Erythroblast (primary cell): ENCODE measurements at regions not wholly inside any gene's neighbourhood (a gene's known extent, or its start where the extent isn't known, plus 50 kb on each side); places are given as distances from the start of the nearest gene placed in this dataset.
"Not testable (repeated sequence)": the region's sequence is repeated elsewhere in the genome, so short reads cannot be mapped to it uniquely, and the experiment has no call there.

ENCODE experiments used
- DNase-seq, 2 experiments: peaks; one replicate each; lab custom pipeline; 2025; lab: John Stamatoyannopoulos, UW
- GATA1 ChIP-seq: IDR thresholded peaks from 2 replicates; pipeline ENCODE4 v1.6.1; 2011; ENCODE audit warnings: low read depth, mild to moderate bottlenecking, control low read depth, low read length, moderate library complexity
- POLR2A ChIP-seq: IDR thresholded peaks from 2 replicates; pipeline ENCODE4 v1.6.1; 2011; ENCODE audit warnings: mild to moderate bottlenecking, low read length

- no peak for DNase-seq
- no peak for TF ChIP-seq GATA1
- no peak for TF ChIP-seq POLR2A
Measured at GRCh38 chr16:17001471-17001870, 469.3 kb downstream of the XYLT1 start.

GRCh38 chr16:17002565-17002964 is 468.2 kb downstream of the XYLT1 start:
- TF ChIP-seq POLR2A (no peak), GATA1 (no peak)
- no peak for DNase-seq

GRCh38 chr16:17005963-17006362 is 464.8 kb downstream of the XYLT1 start:
- not testable (repeated sequence) for DNase-seq

- no peak for TF ChIP-seq POLR2A
- DNase-seq, result no peak
Measured at GRCh38 chr16:17011712-17012111, 459.0 kb downstream of the XYLT1 start.

- TF ChIP-seq POLR2A (no peak), GATA1 (no peak)
- no peak for DNase-seq
Measured at GRCh38 chr16:17013038-17013437, 457.7 kb downstream of the XYLT1 start.

- DNase-seq, result no peak
- TF ChIP-seq POLR2A (no peak), GATA1 (no peak)
Measured at GRCh38 chr16:17014484-17015121, 456.2 kb downstream of the XYLT1 start.

- TF ChIP-seq GATA1 (no peak), POLR2A (no peak)
- no peak for DNase-seq
Measured at GRCh38 chr16:17015702-17016101, 455.1 kb downstream of the XYLT1 start.

GRCh38 chr16:17017442-17017841 is 453.3 kb downstream of the XYLT1 start:
- no peak for TF ChIP-seq POLR2A
- no peak for TF ChIP-seq GATA1
- DNase-seq, result no peak

- no peak for DNase-seq
- TF ChIP-seq POLR2A, result no peak
- no peak for TF ChIP-seq GATA1
Measured at GRCh38 chr16:17018585-17018939, 452.2 kb downstream of the XYLT1 start.

GRCh38 chr16:17019366-17019765 is 451.4 kb downstream of the XYLT1 start:
- no peak for DNase-seq
- no peak for TF ChIP-seq POLR2A
- no peak for TF ChIP-seq GATA1

- no peak for DNase-seq
Measured at GRCh38 chr16:17023606-17024005, 447.2 kb downstream of the XYLT1 start.

GRCh38 chr16:17024514-17024913 is 446.2 kb downstream of the XYLT1 start:
- TF ChIP-seq POLR2A (no peak), GATA1 (no peak)
- no peak for DNase-seq

More at GRCh38 chr16:17023606-17024005, 447.2 kb downstream of the XYLT1 start:
- TF ChIP-seq GATA1, result no peak

- DNase-seq, result no peak
- no peak for TF ChIP-seq GATA1
- TF ChIP-seq POLR2A, result no peak
Measured at GRCh38 chr16:17026600-17027242, 444.0 kb downstream of the XYLT1 start.

GRCh38 chr16:17027488-17028129 is 443.2 kb downstream of the XYLT1 start:
- DNase-seq, result no peak
- TF ChIP-seq GATA1 (no peak), POLR2A (no peak)

GRCh38 chr16:17029602-17030350 is 441.0 kb downstream of the XYLT1 start:
- DNase-seq, result no peak
- no peak for TF ChIP-seq POLR2A
- TF ChIP-seq GATA1, result no peak
